HL-60 (cell line): ENCODE measurements at regions not wholly inside any gene's neighbourhood (a gene's known extent, or its start where the extent isn't known, plus 50 kb on each side); places are given as distances from the start of the nearest gene placed in this dataset.

ENCODE experiments used
- DNase-seq, 2 experiments: peaks; one replicate each; pipeline ENCODE4 v3.0.0-alpha.2; 2010 to 2020; ENCODE audit warnings: low read depth in 1 of 2, low spot score in 1 of 2
- H3K27ac ChIP-seq: fragments of 250-450 bp; sonication (Bioruptor Pico); replicated peaks from 2 replicates; pipeline ENCODE4 v1.5.1; 2020; ENCODE audit warnings: mild to moderate bottlenecking, moderate library complexity
- H3K27me3 ChIP-seq: fragments of 250-450 bp; sonication (Bioruptor Pico); 2 replicates; pipeline ENCODE4 v1.5.1; 2021; ENCODE audit warnings: mild to moderate bottlenecking, moderate library complexity; ENCODE audit not compliant: insufficient read depth, poor library complexity, severe bottlenecking
- H3K4me3 ChIP-seq: replicated peaks from 2 replicates; pipeline ENCODE4 v1.5.1; 2011; ENCODE audit warnings: mild to moderate bottlenecking, control low read depth, low read length; ENCODE audit not compliant: insufficient read depth
- CTCF ChIP-seq: IDR thresholded peaks from one replicate; pipeline ENCODE4 v1.5.1; 2011; ENCODE audit warnings: low read length, control low read depth, inconsistent platforms; ENCODE audit not compliant: insufficient read depth
- GABPA ChIP-seq: IDR thresholded peaks from 2 replicates; pipeline ENCODE4 v1.6.1; 2012; ENCODE audit warnings: low read depth
- POLR2AphosphoS5 ChIP-seq: IDR thresholded peaks from 2 replicates; pipeline ENCODE4 v1.6.1; 2012; ENCODE audit warnings: low read depth
- REST ChIP-seq: IDR thresholded peaks from 2 replicates; pipeline ENCODE4 v1.6.1; 2012; ENCODE audit warnings: low read depth; ENCODE audit not compliant: insufficient replicate concordance
- SPI1 ChIP-seq: IDR thresholded peaks from 2 replicates; pipeline ENCODE4 v1.6.1; 2012; ENCODE audit warnings: low read depth, mild to moderate bottlenecking, borderline replicate concordance

GRCh38 chr5:173396311-173396993 lies 68.2 kb upstream of the STC2 start:
- Histone ChIP-seq H3K4me3 (no peak overlapping the region), H3K27me3 (peaks cover 2% of the 10 kb centered on the region), H3K27ac (no peak overlapping the region)
- DNase-seq, result no peak
- no peak for TF ChIP-seq POLR2AphosphoS5
- no peak for TF ChIP-seq REST
- no peak for TF ChIP-seq CTCF
- no peak for TF ChIP-seq GABPA
- TF ChIP-seq SPI1, result no peak

GRCh38 chr5:173395933-173396308 lies 67.7 kb upstream of the STC2 start:
- TF ChIP-seq POLR2AphosphoS5, result no peak
- no peak for TF ChIP-seq GABPA
- no peak for TF ChIP-seq SPI1
- no peak for TF ChIP-seq CTCF
- no peak for TF ChIP-seq REST
- H3K4me3 ChIP-seq, result no peak overlapping the region
- DNase-seq, result no peak
- H3K27ac ChIP-seq, result no peak overlapping the region
- peaks cover 2% of the 10 kb centered on the region for H3K27me3 ChIP-seq

- Histone ChIP-seq H3K27ac (no peak overlapping the region), H3K4me3 (no peak overlapping the region), H3K27me3 (peaks cover 2% of the 10 kb centered on the region)
- TF ChIP-seq REST (no peak), POLR2AphosphoS5 (no peak), CTCF (no peak), GABPA (no peak), SPI1 (no peak)
- DNase-seq, result no peak
Observed at GRCh38 chr5:173395257-173395932, 67.2 kb upstream of the STC2 start.
